Thoracic aorta (tissue), 2 donors: ENCODE measurements at regions not wholly inside any gene's neighbourhood (a gene's known extent, or its start where the extent isn't known, plus 50 kb on each side); places are given as distances from the start of the nearest gene placed in this dataset.
"Not testable (repeated sequence)": the region's sequence is repeated elsewhere in the genome, so short reads cannot be mapped to it uniquely, and the experiment has no call there.

Experiments
- ATAC-seq: fragments of 150-250 bp; one replicate; pipeline ENCODE4 v1.8.0; 2017; ENCODE audit warnings: low read depth; ENCODE audit not compliant: insufficient number of reproducible peaks, low FRiP score
- DNase-seq: peaks from one replicate; pipeline ENCODE4 v3.0.0-alpha.2; 2020; ENCODE audit warnings: low spot score
- H3K27ac ChIP-seq, 2 donors: fragments of 200-600 bp; sonication (generic); 1 replicate in 1 of 2; 2 replicates in 1 of 2; pipeline ENCODE4 v1.5.1; 2016; ENCODE audit warnings: mild to moderate bottlenecking in 2 of 2, moderate library complexity in 2 of 2
- H3K27me3 ChIP-seq: fragments of 200-600 bp; sonication (generic); replicated peaks from 2 replicates; pipeline ENCODE4 v1.6.0; 2016; ENCODE audit warnings: mild to moderate bottlenecking; ENCODE audit not compliant: insufficient read depth
- H3K36me3 ChIP-seq: fragments of 200-600 bp; sonication (generic); one replicate; pipeline ENCODE4 v1.5.1; 2016
- H3K4me1 ChIP-seq, 2 donors: fragments of 200-600 bp; sonication (generic); 1 replicate in 1 of 2; 2 replicates in 1 of 2; pipeline versions ENCODE4 v1.5.1 to v1.6.0; 2016; ENCODE audit warnings: low read depth in 2 of 2, mild to moderate bottlenecking in 1 of 2; ENCODE audit not compliant: control insufficient read depth in 1 of 2
- H3K4me3 ChIP-seq: fragments of 200-600 bp; sonication (generic); 2 replicates; pipeline ENCODE4 v1.5.1; 2016; ENCODE audit warnings: mild to moderate bottlenecking
- H3K9me3 ChIP-seq: fragments of 200-600 bp; sonication (generic); 2 replicates; pipeline ENCODE4 v1.5.1; 2016
- TF ChIP-seq, protein P1 (sequence below): fragments of 200-600 bp; sonication (generic); IDR thresholded peaks from one replicate; pipeline ENCODE4 v1.5.1; 2019; ENCODE audit warnings: antibody characterized with exemption

DNA sequence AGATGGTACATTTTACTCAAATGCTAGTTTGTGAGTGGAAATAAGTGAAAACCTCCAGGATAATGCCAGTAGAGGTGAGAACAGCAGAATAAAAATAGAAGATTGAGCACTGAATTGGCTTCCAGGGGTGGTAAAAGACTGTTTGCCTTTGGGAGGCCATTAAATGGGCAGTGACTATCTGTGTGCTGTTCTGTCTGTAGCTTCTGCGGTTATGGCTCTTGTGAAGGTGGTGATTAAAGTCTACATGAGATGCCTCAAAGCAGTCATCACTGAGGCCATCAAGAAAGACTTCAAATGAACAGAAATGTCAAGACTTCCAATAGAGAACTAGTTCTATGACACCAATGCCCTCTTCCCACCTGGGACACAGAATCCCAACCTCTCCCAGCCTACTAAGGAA, 108.8 kb downstream of the EFHB start:
- ATAC-seq: no peak
- Histone ChIP-seq H3K27me3 (no peaks in the 10 kb centered on the region), H3K27ac (no peak overlapping the region), H3K36me3 (no peaks in the 10 kb centered on the region), H3K9me3 (no peaks in the 10 kb centered on the region), H3K4me1 (peaks cover 0 to 3% of the 10 kb centered on the region in 2 donors), H3K4me3 (no peak overlapping the region)
- TF ChIP-seq, protein P1, sequence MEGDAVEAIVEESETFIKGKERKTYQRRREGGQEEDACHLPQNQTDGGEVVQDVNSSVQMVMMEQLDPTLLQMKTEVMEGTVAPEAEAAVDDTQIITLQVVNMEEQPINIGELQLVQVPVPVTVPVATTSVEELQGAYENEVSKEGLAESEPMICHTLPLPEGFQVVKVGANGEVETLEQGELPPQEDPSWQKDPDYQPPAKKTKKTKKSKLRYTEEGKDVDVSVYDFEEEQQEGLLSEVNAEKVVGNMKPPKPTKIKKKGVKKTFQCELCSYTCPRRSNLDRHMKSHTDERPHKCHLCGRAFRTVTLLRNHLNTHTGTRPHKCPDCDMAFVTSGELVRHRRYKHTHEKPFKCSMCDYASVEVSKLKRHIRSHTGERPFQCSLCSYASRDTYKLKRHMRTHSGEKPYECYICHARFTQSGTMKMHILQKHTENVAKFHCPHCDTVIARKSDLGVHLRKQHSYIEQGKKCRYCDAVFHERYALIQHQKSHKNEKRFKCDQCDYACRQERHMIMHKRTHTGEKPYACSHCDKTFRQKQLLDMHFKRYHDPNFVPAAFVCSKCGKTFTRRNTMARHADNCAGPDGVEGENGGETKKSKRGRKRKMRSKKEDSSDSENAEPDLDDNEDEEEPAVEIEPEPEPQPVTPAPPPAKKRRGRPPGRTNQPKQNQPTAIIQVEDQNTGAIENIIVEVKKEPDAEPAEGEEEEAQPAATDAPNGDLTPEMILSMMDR: no peak
- DNase-seq: no peak

DNA sequence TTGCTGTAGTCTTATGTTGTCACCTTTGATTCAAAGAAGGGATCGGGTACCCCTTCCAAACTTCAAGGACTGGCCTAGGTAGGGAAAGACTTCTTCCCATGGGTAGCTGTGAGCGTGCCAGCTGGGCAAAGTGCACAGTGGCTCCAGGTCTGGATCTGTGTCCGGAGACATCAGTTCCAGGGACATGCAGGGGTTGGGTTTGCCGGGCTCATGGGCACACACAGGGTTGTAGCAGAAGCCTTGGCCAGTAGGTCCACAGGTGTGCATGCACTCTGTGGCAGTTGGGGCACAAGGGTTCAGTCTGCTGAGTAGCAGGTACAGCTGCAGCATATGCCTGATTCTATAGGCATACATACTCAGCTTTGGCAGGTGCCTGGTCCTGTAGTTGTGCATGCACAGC, 111.2 kb downstream of the EFHB start:
- Histone ChIP-seq H3K9me3 (no peaks in the 10 kb centered on the region), H3K27ac (no peak overlapping the region), H3K36me3 (no peaks in the 10 kb centered on the region), H3K27me3 (no peaks in the 10 kb centered on the region), H3K4me1 (peaks cover 0 to 3% of the 10 kb centered on the region in 2 donors), H3K4me3 (no peak overlapping the region)
- no peak for ATAC-seq
- no peak for DNase-seq
- TF ChIP-seq, protein P1: no peak

DNA sequence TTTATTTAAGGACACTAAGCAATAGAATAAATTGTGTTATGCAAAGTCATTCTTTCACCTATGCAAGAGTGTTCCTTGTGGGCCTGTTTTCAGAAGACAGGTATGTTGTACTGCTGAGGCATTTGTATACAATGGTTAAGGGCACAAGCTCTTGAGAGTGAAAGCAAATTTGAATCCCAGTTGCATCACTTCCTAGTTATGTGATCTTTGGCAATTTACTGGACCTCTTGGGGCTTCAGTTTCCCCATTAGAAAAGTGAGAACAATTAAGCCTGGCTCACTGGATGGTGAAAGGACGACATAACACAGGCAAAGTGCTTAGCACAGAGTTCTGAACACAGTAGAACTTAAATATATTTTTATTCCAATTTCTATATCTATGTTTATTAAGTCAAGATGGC, 117.4 kb downstream of the EFHB start:
- H3K4me3 ChIP-seq: no peak overlapping the region
- DNase-seq (no peak), ATAC-seq (no peak)
- no peak overlapping the region for H3K27ac ChIP-seq
- H3K4me1 ChIP-seq: peaks cover 0 to 3% of the 10 kb centered on the region in 2 donors
- H3K27me3 ChIP-seq: no peaks in the 10 kb centered on the region
- no peaks in the 10 kb centered on the region for H3K36me3 ChIP-seq
- no peaks in the 10 kb centered on the region for H3K9me3 ChIP-seq
- TF ChIP-seq, protein P1: no peak

DNA sequence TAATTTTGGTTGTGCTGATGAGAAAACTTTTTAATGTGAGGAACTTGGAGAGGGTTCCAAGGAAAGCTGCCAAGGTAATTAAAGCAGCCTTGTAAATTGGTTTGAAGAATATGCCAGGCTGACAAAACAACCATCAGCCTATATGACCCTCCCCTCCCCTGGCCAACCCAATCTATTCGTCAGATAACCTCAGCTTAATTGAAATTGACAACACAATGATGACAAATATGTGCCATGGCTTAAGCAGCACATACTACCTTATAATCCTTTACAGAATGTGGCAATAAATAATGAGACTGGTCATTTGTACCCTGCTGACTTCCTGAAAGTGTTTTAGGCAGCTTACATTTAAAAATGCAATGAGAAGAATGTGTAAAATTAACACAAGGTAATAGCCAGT, 118.2 kb downstream of the EFHB start:
- DNase-seq (no peak), ATAC-seq (no peak)
- no peaks in the 10 kb centered on the region for H3K36me3 ChIP-seq
- no peaks in the 10 kb centered on the region for H3K27me3 ChIP-seq
- H3K27ac ChIP-seq: no peak overlapping the region
- no peaks in the 10 kb centered on the region for H3K9me3 ChIP-seq
- TF ChIP-seq, protein P1: no peak
- no peak overlapping the region for H3K4me3 ChIP-seq
- no peaks in the 10 kb centered on the region for H3K4me1 ChIP-seq

DNA sequence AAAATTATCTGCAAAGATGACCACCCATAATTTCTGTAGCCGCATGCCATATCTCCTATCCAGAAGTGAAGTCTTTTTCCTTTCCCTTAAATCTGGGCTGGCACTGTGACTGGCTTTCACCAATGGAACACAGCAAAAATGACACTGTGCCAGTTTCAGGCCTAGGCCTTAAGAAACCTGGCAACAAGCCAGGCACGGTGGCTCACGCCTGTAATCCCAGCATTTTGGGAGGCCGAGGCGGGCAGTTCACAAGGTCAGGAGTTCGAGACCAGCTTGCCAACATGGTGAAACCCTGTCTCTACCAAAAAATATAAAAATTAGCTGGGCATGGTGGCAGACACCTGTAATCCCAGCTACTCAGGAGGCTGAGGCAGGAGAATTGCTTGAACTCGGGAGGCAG, 120.3 kb downstream of the EFHB start:
- ATAC-seq, H3K27ac ChIP-seq, H3K9me3 ChIP-seq, H3K36me3 ChIP-seq, DNase-seq, H3K27me3 ChIP-seq, H3K4me3 ChIP-seq, H3K4me1 ChIP-seq: not testable (repeated sequence)

DNA sequence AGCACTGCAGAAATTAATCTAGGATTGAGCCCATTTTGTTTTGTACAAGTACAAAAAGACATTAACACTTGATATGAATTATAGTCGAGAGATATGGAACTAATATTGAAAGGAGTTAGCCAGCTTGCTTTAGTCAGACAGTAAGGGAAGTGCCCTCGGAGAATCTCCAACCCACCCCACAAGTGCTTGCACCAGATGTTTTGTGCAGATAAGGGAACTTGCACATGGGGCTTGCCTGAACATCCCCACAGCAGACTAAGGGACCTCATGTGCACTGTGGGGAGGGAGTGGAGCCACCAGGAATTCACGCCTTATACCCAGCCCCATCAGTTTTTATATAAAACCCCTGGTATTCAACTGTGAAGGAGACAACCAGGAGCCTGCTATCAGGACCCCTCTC, 122.3 kb downstream of the EFHB start:
- no peak for ATAC-seq
- no peaks in the 10 kb centered on the region for H3K9me3 ChIP-seq
- no peaks in the 10 kb centered on the region for H3K27me3 ChIP-seq

More for the DNA sequence above, 122.3 kb downstream of the EFHB start:
- DNase-seq: no peak
- Histone ChIP-seq H3K4me1 (no peaks in the 10 kb centered on the region), H3K4me3 (no peak overlapping the region), H3K36me3 (no peaks in the 10 kb centered on the region), H3K27ac (no peak overlapping the region)
- TF ChIP-seq, protein P1: no peak
